ENCODE measurements at regions not wholly inside any gene's neighbourhood (a gene's known extent, or its start where the extent isn't known, plus 50 kb on each side); places are given as distances from the start of the nearest gene placed in this dataset.

- H3K4me3 Mint-ChIP-seq = no peak overlapping the region
- no peak overlapping the region for H3K27ac Mint-ChIP-seq
- no peaks in the 10 kb centered on the region for H3K36me3 Mint-ChIP-seq (ENCODE audit: low read depth)
- TF ChIP-seq, protein P1, sequence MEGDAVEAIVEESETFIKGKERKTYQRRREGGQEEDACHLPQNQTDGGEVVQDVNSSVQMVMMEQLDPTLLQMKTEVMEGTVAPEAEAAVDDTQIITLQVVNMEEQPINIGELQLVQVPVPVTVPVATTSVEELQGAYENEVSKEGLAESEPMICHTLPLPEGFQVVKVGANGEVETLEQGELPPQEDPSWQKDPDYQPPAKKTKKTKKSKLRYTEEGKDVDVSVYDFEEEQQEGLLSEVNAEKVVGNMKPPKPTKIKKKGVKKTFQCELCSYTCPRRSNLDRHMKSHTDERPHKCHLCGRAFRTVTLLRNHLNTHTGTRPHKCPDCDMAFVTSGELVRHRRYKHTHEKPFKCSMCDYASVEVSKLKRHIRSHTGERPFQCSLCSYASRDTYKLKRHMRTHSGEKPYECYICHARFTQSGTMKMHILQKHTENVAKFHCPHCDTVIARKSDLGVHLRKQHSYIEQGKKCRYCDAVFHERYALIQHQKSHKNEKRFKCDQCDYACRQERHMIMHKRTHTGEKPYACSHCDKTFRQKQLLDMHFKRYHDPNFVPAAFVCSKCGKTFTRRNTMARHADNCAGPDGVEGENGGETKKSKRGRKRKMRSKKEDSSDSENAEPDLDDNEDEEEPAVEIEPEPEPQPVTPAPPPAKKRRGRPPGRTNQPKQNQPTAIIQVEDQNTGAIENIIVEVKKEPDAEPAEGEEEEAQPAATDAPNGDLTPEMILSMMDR (IDR thresholded peaks at IDR 0.05; ENCODE audit: unreplicated experiment in 3 of 3) = no peak
- peaks cover 26% of the 10 kb centered on the region for H3K27me3 Mint-ChIP-seq (ENCODE audit: low read depth)
- H3K4me1 Mint-ChIP-seq = peaks cover 5% of the 10 kb centered on the region
- H3K9me3 Mint-ChIP-seq = peaks cover 28% of the 10 kb centered on the region
These were observed 88.0 kb downstream of the XCL2 start for GRCh38 chr1:168455764-168456163.

DNA sequence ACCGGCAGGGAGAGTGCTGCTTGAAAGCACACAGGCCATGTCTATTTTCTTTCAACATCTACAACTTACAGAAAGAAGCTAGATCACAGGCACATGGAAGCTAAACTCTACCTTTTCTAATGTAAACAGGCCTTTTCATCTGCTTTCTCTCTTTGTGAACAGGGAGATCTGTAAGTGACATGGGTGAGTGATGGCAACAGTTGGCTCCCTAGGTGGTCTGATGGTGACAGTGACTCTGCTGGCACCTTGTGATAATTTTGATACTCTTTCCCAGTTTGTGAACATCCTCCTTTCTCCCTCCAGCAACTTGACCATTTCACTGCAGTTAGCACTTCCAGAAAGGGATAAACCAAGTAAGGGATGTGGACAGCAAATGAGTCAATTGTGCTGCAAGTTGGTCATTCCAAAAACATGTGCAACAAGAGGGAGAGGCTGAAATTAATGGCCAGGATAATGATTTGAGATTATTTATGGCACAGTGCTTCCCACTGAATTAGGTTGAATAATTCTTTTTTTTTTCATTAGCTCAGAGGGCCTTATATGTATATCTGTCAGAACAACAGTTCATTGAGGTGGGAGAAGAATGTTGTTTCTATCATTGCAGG, 89.5 kb downstream of the XCL2 start:
- no peak overlapping the region for H3K4me3 Mint-ChIP-seq
- no peak overlapping the region for H3K27ac Mint-ChIP-seq
- peaks cover 15% of the 10 kb centered on the region for H3K9me3 Mint-ChIP-seq
- H3K27me3 Mint-ChIP-seq (ENCODE audit: low read depth) = peaks cover 28% of the 10 kb centered on the region
- no peaks in the 10 kb centered on the region for H3K36me3 Mint-ChIP-seq (ENCODE audit: low read depth)
- TF ChIP-seq, protein P1 (IDR thresholded peaks at IDR 0.05; ENCODE audit: unreplicated experiment in 3 of 3) = no peak
- peaks cover 5% of the 10 kb centered on the region for H3K4me1 Mint-ChIP-seq

GRCh38 chr1:168453056-168453455, 90.7 kb downstream of the XCL2 start:
- H3K27ac Mint-ChIP-seq = no peak overlapping the region
- no peaks in the 10 kb centered on the region for H3K36me3 Mint-ChIP-seq (ENCODE audit: low read depth)
- no peak overlapping the region for H3K4me3 Mint-ChIP-seq
- H3K27me3 Mint-ChIP-seq (ENCODE audit: low read depth) = peaks cover 28% of the 10 kb centered on the region
- H3K4me1 Mint-ChIP-seq = peaks cover 5% of the 10 kb centered on the region
- peaks cover 12% of the 10 kb centered on the region for H3K9me3 Mint-ChIP-seq
- TF ChIP-seq, protein P1 (IDR thresholded peaks at IDR 0.05; ENCODE audit: unreplicated experiment in 3 of 3) = no peak

DNA sequence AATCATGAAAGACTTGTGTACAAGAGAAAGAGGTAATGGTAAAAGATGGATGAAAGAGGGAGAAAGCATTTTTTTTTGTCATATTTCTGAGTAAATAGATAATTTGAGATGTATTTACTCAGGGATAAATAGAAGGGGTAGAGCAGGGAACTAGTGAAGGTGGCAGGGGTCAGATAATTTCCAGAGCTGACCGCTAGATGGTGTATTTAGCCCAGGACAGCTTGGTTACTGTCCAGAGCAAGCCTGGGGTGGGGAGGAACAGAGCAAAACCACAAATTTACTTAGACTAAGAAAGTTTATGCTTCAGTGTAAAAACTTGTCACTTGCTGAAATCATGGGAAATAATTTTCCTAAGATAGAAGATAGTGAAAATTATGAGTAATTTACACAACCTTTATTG, 91.5 kb downstream of the XCL2 start:
- H3K36me3 Mint-ChIP-seq (ENCODE audit: low read depth) = no peaks in the 10 kb centered on the region
- H3K4me1 Mint-ChIP-seq = peaks cover 5% of the 10 kb centered on the region
- H3K27me3 Mint-ChIP-seq (ENCODE audit: low read depth) = peaks cover 23% of the 10 kb centered on the region
- no peak overlapping the region for H3K27ac Mint-ChIP-seq
- H3K4me3 Mint-ChIP-seq = no peak overlapping the region
- peaks cover 12% of the 10 kb centered on the region for H3K9me3 Mint-ChIP-seq
- TF ChIP-seq, protein P1 (IDR thresholded peaks at IDR 0.05; ENCODE audit: unreplicated experiment in 3 of 3) = no peak

GRCh38 chr1:168447871-168448270, 95.9 kb downstream of the XCL2 start:
- Mint-ChIP-seq H3K36me3 (ENCODE audit: low read depth) (no peaks in the 10 kb centered on the region), H3K4me1 (no peaks in the 10 kb centered on the region), H3K27me3 (ENCODE audit: low read depth) (peaks cover 16% of the 10 kb centered on the region), H3K4me3 (no peak overlapping the region), H3K9me3 (peaks cover 15% of the 10 kb centered on the region), H3K27ac (no peak overlapping the region)
- TF ChIP-seq, protein P1 (IDR thresholded peaks at IDR 0.05; ENCODE audit: unreplicated experiment in 3 of 3) = no peak

GRCh38 chr1:168446081-168446480, 97.7 kb downstream of the XCL2 start:
- no peaks in the 10 kb centered on the region for H3K4me1 Mint-ChIP-seq
- peaks cover 3% of the 10 kb centered on the region for H3K9me3 Mint-ChIP-seq
- H3K27me3 Mint-ChIP-seq (ENCODE audit: low read depth) = peaks cover 23% of the 10 kb centered on the region
- no peak overlapping the region for H3K27ac Mint-ChIP-seq
- no peaks in the 10 kb centered on the region for H3K36me3 Mint-ChIP-seq (ENCODE audit: low read depth)
- TF ChIP-seq, protein P1 (IDR thresholded peaks at IDR 0.05; ENCODE audit: unreplicated experiment in 3 of 3) = no peak
- no peak overlapping the region for H3K4me3 Mint-ChIP-seq

Measured in nephron (organoid).